Nephron progenitor cell (in vitro differentiated cells): ENCODE measurements at regions not wholly inside any gene's neighbourhood (a gene's known extent, or its start where the extent isn't known, plus 50 kb on each side); places are given as distances from the start of the nearest gene placed in this dataset.

Experiments
- DNase-seq: peaks from one replicate; pipeline ENCODE4 v3.0.0; 2021
- H3K27ac Mint-ChIP-seq: 2 replicates; pipeline ENCODE4 v1.8.0; 2021; ENCODE audit warnings: mild to moderate bottlenecking, moderate library complexity, mixed read lengths
- H3K27me3 Mint-ChIP-seq: 2 replicates; pipeline ENCODE4 v1.8.0; 2021; ENCODE audit warnings: mild to moderate bottlenecking, low read depth, mixed read lengths; ENCODE audit not compliant: poor library complexity
- H3K36me3 Mint-ChIP-seq: 2 replicates; pipeline ENCODE4 v1.8.0; 2021; ENCODE audit warnings: low read depth, mixed read lengths
- H3K4me1 Mint-ChIP-seq: 2 replicates; pipeline ENCODE4 v1.8.0; 2021; ENCODE audit warnings: mixed read lengths
- H3K4me3 Mint-ChIP-seq: 2 replicates; pipeline ENCODE4 v1.8.0; 2021; ENCODE audit warnings: mild to moderate bottlenecking, moderate library complexity, mixed read lengths
- H3K9me3 Mint-ChIP-seq: 2 replicates; pipeline ENCODE4 v1.8.0; 2021; ENCODE audit warnings: mild to moderate bottlenecking, moderate library complexity, mixed read lengths
- CTCF ChIP-seq: fragments of 200-600 bp; sonication (generic); IDR thresholded peaks from 2 replicates; pipeline ENCODE4 v1.5.0; 2021; ENCODE audit warnings: antibody characterized with exemption

GRCh38 chr10:78713659-78714058, 355.1 kb upstream of the ZMIZ1 start:
- no peak for TF ChIP-seq CTCF
- Mint-ChIP-seq H3K9me3 (peaks cover 7% of the 10 kb centered on the region), H3K4me3 (no peak overlapping the region), H3K27ac (no peak overlapping the region), H3K4me1 (no peaks in the 10 kb centered on the region), H3K27me3 (peaks cover 9% of the 10 kb centered on the region), H3K36me3 (no peaks in the 10 kb centered on the region)
- no peak for DNase-seq

DNA sequence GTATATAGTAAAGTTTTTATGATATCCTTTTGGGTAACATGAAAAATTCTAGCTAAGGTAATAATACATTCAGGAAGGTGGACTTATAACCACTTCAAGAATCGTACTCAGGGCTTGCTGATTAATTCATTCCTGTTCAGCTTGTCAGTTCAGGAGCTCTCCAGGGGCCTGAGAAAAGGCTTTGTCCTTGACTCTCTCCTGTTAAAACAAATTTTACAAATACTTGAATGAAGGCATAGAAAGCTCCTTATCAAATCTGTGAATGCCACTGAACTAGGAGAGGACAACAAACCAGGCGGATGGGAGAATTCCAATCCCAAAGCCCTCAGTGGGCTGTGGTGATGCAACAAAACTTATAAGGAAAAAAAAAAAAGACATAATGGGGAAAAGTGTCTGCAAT, 354.5 kb upstream of the ZMIZ1 start:
- no peaks in the 10 kb centered on the region for H3K4me1 Mint-ChIP-seq
- peaks cover 6% of the 10 kb centered on the region for H3K27me3 Mint-ChIP-seq
- TF ChIP-seq CTCF: no peak
- no peak overlapping the region for H3K27ac Mint-ChIP-seq
- no peaks in the 10 kb centered on the region for H3K36me3 Mint-ChIP-seq
- DNase-seq: no peak
- H3K4me3 Mint-ChIP-seq: no peak overlapping the region
- H3K9me3 Mint-ChIP-seq: peaks cover 7% of the 10 kb centered on the region

DNA sequence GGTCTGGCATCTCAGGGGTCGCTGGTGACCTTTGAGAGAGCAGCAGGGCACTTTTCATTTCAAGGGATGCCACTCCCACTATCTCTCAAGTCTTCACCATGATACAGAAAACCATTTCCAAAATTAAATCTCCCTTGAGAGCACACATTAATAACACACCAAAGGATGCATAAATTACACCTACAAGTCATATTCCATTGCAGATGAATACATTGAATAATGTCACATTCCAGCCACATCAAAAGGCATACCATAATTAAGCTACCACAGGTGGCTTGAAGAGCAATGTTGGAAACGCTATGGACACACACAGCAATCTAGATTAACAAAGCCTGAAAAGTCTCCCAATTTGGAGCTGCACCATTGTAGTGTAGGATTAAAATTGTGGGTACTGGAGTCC, 353.3 kb upstream of the ZMIZ1 start:
- DNase-seq: no peak
- peaks cover 6% of the 10 kb centered on the region for H3K27me3 Mint-ChIP-seq

DNA sequence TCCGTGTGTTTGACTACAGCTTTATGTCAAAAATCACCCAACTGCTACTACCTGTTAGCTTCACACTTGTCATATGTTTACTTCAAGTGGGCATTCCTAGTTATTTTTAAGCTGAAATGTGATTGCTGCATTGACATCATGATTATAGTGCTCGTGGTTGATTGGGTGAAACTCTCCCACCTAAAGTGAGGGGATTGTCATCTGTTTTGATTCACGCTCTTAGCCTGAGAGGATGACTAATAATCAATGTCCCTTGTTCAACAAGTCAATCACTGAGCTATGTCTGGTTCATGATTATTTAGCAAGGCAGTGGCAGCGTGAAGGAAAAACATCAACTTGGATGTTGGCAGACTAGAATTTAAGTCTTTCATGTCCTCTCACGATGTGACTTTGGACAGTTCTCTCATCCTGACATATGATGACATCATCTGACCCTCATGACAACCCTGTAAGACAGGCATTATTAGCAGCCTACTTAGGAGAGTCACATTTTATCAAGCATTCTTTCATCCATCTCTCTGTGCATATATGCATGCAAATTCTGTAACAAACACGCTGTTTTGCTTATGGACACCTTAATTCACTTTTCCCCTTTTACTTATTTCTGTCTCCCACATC, 352.6 kb upstream of the ZMIZ1 start:
- TF ChIP-seq CTCF: no peak
- H3K27me3 Mint-ChIP-seq: peaks cover 11% of the 10 kb centered on the region
- no peaks in the 10 kb centered on the region for H3K36me3 Mint-ChIP-seq
- DNase-seq: no peak
- no peaks in the 10 kb centered on the region for H3K4me1 Mint-ChIP-seq
- no peak overlapping the region for H3K27ac Mint-ChIP-seq
- H3K4me3 Mint-ChIP-seq: no peak overlapping the region
- H3K9me3 Mint-ChIP-seq: peaks cover 7% of the 10 kb centered on the region

More for the DNA sequence above, 353.3 kb upstream of the ZMIZ1 start:
- peaks cover 7% of the 10 kb centered on the region for H3K9me3 Mint-ChIP-seq
- no peaks in the 10 kb centered on the region for H3K36me3 Mint-ChIP-seq
- H3K4me3 Mint-ChIP-seq: no peak overlapping the region
- H3K27ac Mint-ChIP-seq: no peak overlapping the region
- no peak for TF ChIP-seq CTCF
- H3K4me1 Mint-ChIP-seq: no peaks in the 10 kb centered on the region

DNA sequence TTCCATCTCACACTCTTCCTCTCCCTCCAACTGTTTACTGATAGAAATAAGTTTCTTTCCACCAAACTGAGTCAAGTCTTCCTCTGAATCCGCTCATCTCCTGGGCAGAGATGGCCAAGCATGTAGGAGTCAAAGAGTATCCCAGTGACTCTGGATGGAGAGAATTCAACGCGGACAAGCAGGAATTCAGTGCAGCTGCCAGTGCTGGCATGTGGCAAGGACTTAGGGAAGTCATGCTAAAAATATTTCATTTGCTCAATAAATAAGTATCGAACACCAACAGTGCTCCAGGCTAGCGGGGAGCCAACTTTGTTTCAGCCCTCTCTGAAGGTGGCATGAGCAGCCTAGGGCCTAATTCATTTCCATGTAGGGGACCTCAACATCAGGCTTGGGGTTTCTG, 351.6 kb upstream of the ZMIZ1 start:
- Mint-ChIP-seq H3K4me1 (no peaks in the 10 kb centered on the region), H3K9me3 (no peaks in the 10 kb centered on the region), H3K27ac (no peak overlapping the region), H3K36me3 (no peaks in the 10 kb centered on the region), H3K27me3 (peaks cover 15% of the 10 kb centered on the region), H3K4me3 (no peak overlapping the region)
- TF ChIP-seq CTCF: no peak
- DNase-seq: no peak

GRCh38 chr10:78718032-78718572, 350.7 kb upstream of the ZMIZ1 start:
- no peaks in the 10 kb centered on the region for H3K9me3 Mint-ChIP-seq
- no peak for DNase-seq
- H3K4me1 Mint-ChIP-seq: no peaks in the 10 kb centered on the region
- peaks cover 15% of the 10 kb centered on the region for H3K27me3 Mint-ChIP-seq
- H3K4me3 Mint-ChIP-seq: no peak overlapping the region
- no peak for TF ChIP-seq CTCF
- H3K27ac Mint-ChIP-seq: no peak overlapping the region
- no peaks in the 10 kb centered on the region for H3K36me3 Mint-ChIP-seq
